GM19043 (cell line): ENCODE measurements at regions not wholly inside any gene's neighbourhood (a gene's known extent, or its start where the extent isn't known, plus 50 kb on each side); places are given as distances from the start of the nearest gene placed in this dataset.
A peak's percentile ranks its signal among the peaks of the same experiment; 100 is the strongest.

Experiments
- ATAC-seq: cut with Tn5 transposase; IDR thresholded peaks from one replicate; pipeline ENCODE4 v1.9.1; 2021; ENCODE audit warnings: low read depth; ENCODE audit not compliant: unreplicated experiment

GRCh38 chr13:53782488-53782961, 753.9 kb downstream of the OLFM4 start:
- peak; percentile 67 for ATAC-seq

GRCh38 chr13:53783471-53783870, 754.9 kb downstream of the OLFM4 start:
- ATAC-seq: no peak

- no peak for ATAC-seq
These were observed 759.7 kb downstream of the OLFM4 start for GRCh38 chr13:53788286-53788685.

GRCh38 chr13:53800011-53800410, 771.4 kb downstream of the OLFM4 start:
- ATAC-seq: no peak

- ATAC-seq: no peak
These were observed 778.7 kb downstream of the OLFM4 start for GRCh38 chr13:53807251-53807834.

- no peak for ATAC-seq
These were observed 793.0 kb downstream of the OLFM4 start for GRCh38 chr13:53821632-53822031.

GRCh38 chr13:53822136-53822535, 793.5 kb downstream of the OLFM4 start:
- ATAC-seq: no peak

GRCh38 chr13:53839461-53839860, 810.8 kb downstream of the OLFM4 start:
- no peak for ATAC-seq

- ATAC-seq: no peak
These were observed 816.0 kb downstream of the OLFM4 start for GRCh38 chr13:53844473-53845146.

GRCh38 chr13:53847502-53847901, 818.9 kb downstream of the OLFM4 start:
- no peak for ATAC-seq

GRCh38 chr13:53848366-53848961, 819.9 kb downstream of the OLFM4 start:
- no peak for ATAC-seq

- no peak for ATAC-seq
These were observed 825.7 kb downstream of the OLFM4 start for GRCh38 chr13:53854321-53854720.

- no peak for ATAC-seq
These were observed 828.1 kb downstream of the OLFM4 start for GRCh38 chr13:53856573-53857195.

GRCh38 chr13:53863520-53863919, 834.9 kb downstream of the OLFM4 start:
- ATAC-seq: no peak

- no peak for ATAC-seq
These were observed 844.9 kb downstream of the OLFM4 start for GRCh38 chr13:53873558-53873957.

- ATAC-seq: no peak
These were observed 850.2 kb downstream of the OLFM4 start for GRCh38 chr13:53878861-53879260.

GRCh38 chr13:53885997-53886396, 857.4 kb downstream of the OLFM4 start:
- no peak for ATAC-seq

- no peak for ATAC-seq
These were observed 862.1 kb downstream of the OLFM4 start for GRCh38 chr13:53890696-53891095.

- ATAC-seq: no peak
These were observed 873.0 kb downstream of the OLFM4 start for GRCh38 chr13:53901593-53901992.

GRCh38 chr13:53907891-53908290, 879.3 kb downstream of the OLFM4 start:
- no peak for ATAC-seq

GRCh38 chr13:53920916-53921315, 892.3 kb downstream of the OLFM4 start:
- ATAC-seq: no peak

GRCh38 chr13:53921473-53921872, 892.9 kb downstream of the OLFM4 start:
- ATAC-seq: no peak
